Transverse colon (tissue), 4 donors: ENCODE measurements at regions not wholly inside any gene's neighbourhood (a gene's known extent, or its start where the extent isn't known, plus 50 kb on each side); places are given as distances from the start of the nearest gene placed in this dataset.
"Not testable (repeated sequence)": the region's sequence is repeated elsewhere in the genome, so short reads cannot be mapped to it uniquely, and the experiment has no call there.

Experiments
- EP300 ChIP-seq: sonication (generic); formaldehyde crosslinking; IDR thresholded peaks from one replicate; pipeline ENCODE4 v1.6.1; 2017; ENCODE audit warnings: antibody characterized with exemption, low read depth
- POLR2A ChIP-seq: fragments of 450-650 bp; IDR thresholded peaks from one replicate; pipeline ENCODE4 v1.6.1; 2016; ENCODE audit warnings: antibody characterized with exemption, mild to moderate bottlenecking, moderate library complexity
- POLR2AphosphoS5 ChIP-seq, 3 donors: sonication (generic); formaldehyde crosslinking; IDR thresholded peaks; one replicate each; pipeline ENCODE4 v1.6.1; 2016; ENCODE audit warnings: antibody characterized with exemption in 3 of 3
- TF ChIP-seq, protein P1 (sequence below), 5 experiments: fragments of 200-600 bp in 3 of 5; fragments of 450-650 bp in 2 of 5; sonication (generic) in 3 of 5; IDR thresholded peaks; 1 replicate in 2 of 5; 2 replicates in 3 of 5; pipeline ENCODE4 v1.5.1; 2016 to 2017; ENCODE audit warnings: antibody characterized with exemption in 5 of 5, inconsistent platforms in 3 of 5, mild to moderate bottlenecking in 2 of 5, moderate library complexity in 1 of 5

DNA sequence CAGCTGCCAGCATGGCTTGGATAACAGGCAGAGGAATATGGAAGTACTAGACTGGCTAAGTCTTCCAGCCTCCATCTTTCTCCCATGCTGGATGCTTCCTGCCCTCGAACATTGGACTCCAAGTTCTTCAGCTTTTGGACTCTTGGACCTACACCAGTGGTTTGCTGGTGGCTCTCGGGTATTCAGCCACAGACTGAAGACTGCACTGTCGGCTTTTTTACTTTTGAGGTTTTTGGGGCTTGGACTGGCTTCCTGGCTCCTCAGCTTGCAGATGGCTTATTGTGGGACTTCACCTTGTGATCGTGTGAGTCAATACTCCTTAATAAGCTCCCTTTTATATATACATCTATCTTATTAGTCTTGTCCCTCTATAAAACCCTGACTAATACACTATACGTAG lies 667.6 kb upstream of the NRG3 start:
- TF ChIP-seq, protein P1, sequence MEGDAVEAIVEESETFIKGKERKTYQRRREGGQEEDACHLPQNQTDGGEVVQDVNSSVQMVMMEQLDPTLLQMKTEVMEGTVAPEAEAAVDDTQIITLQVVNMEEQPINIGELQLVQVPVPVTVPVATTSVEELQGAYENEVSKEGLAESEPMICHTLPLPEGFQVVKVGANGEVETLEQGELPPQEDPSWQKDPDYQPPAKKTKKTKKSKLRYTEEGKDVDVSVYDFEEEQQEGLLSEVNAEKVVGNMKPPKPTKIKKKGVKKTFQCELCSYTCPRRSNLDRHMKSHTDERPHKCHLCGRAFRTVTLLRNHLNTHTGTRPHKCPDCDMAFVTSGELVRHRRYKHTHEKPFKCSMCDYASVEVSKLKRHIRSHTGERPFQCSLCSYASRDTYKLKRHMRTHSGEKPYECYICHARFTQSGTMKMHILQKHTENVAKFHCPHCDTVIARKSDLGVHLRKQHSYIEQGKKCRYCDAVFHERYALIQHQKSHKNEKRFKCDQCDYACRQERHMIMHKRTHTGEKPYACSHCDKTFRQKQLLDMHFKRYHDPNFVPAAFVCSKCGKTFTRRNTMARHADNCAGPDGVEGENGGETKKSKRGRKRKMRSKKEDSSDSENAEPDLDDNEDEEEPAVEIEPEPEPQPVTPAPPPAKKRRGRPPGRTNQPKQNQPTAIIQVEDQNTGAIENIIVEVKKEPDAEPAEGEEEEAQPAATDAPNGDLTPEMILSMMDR (IDR thresholded peaks at IDR 0.05) = not testable (repeated sequence)
- TF ChIP-seq POLR2A; POLR2AphosphoS5 (IDR thresholded peaks at IDR 0.05); EP300: not testable (repeated sequence)
